H1 (cell line): ENCODE measurements at regions not wholly inside any gene's neighbourhood (a gene's known extent, or its start where the extent isn't known, plus 50 kb on each side); places are given as distances from the start of the nearest gene placed in this dataset.

Source experiments
- CBX8 ChIP-seq: fragments of 300-800, 300-1000 bp; sonication (generic); IDR thresholded peaks from 2 replicates; pipeline ENCODE4 v1.7.1; 2016; ENCODE audit warnings: low read depth, low read length, borderline replicate concordance
- CEBPB ChIP-seq: IDR thresholded peaks from 2 replicates; pipeline ENCODE4 v1.6.1; 2012; ENCODE audit warnings: low read depth, low read length
- EZH2 ChIP-seq: fragments of 200-600 bp; sonication (generic); IDR thresholded peaks from 2 replicates; pipeline ENCODE4 v1.7.1; 2012; ENCODE audit warnings: low read depth, mild to moderate bottlenecking, moderate library complexity, low read length, inconsistent platforms; ENCODE audit not compliant: severe bottlenecking
- POLR2A ChIP-seq, 2 experiments: IDR thresholded peaks; 1 replicate in 1 of 2; 2 replicates in 1 of 2; pipeline ENCODE4 v1.6.1; 2011; ENCODE audit warnings: low read depth in 2 of 2, low read length in 2 of 2, mild to moderate bottlenecking in 2 of 2; ENCODE audit errors: control extremely low read depth in 1 of 2
- POLR2AphosphoS5 ChIP-seq: IDR thresholded peaks from 2 replicates; pipeline ENCODE4 v1.6.1; 2011; ENCODE audit warnings: low read depth, low read length
- TAF1 ChIP-seq: IDR thresholded peaks from 2 replicates; pipeline ENCODE4 v1.6.1; 2011; ENCODE audit warnings: mild to moderate bottlenecking, low read depth, low read length
- YY1 ChIP-seq: IDR thresholded peaks from 2 replicates; pipeline ENCODE4 v1.6.1; 2011; ENCODE audit warnings: low read depth, mild to moderate bottlenecking, low read length
- TF ChIP-seq, protein P1 (sequence below), 3 experiments: IDR thresholded peaks; 1 replicate in 2 of 3; 2 replicates in 1 of 3; pipeline versions ENCODE4 v1.5.1 to v1.6.1; 2011; ENCODE audit warnings: low read length in 3 of 3, mild to moderate bottlenecking in 3 of 3, inconsistent platforms in 2 of 3, low read depth in 1 of 3, moderate library complexity in 1 of 3; ENCODE audit not compliant: insufficient read depth in 1 of 3; ENCODE audit errors: control extremely low read depth in 1 of 3
- TF ChIP-seq, protein P2 (sequence below): IDR thresholded peaks from 2 replicates; pipeline ENCODE4 v1.6.1; 2012; ENCODE audit warnings: inconsistent platforms
- TF ChIP-seq, protein P3 (sequence below): fragments of 300-600 bp; sonication (generic); IDR thresholded peaks from 2 replicates; pipeline ENCODE4 v1.7.1; 2012; ENCODE audit warnings: low read length, moderate library complexity, mild to moderate bottlenecking, inconsistent platforms; ENCODE audit not compliant: insufficient replicate concordance

DNA sequence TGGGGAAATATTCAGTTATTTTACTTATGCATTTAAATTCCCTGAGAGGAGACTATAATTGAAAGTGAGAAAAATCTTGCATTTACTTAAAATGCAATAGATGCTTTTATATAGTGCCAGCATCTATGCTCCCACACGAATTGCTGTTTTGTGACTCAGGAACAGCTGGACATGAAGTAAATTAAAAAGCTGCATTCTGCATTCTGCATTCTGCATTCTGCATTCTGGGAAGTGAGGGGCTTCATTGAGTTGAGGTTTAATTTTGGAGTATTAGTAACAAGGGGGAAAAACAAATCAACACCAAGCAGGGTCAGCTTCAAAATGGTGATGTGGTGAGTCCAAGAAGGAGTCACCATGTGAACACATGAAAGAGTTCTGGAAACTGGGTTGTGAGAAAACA, 101.2 kb downstream of the C12orf50 start:
- TF ChIP-seq CEBPB (no peak), EZH2 (no peak), CBX8 (no peak), YY1 (no peak), TAF1 (no peak), POLR2A (IDR thresholded peaks at IDR 0.05; ENCODE audit: control extremely low read depth in 1 of 2, low read depth in 2 of 2, low read length in 2 of 2) (no peak), POLR2AphosphoS5 (no peak)
- TF ChIP-seq, protein P1, sequence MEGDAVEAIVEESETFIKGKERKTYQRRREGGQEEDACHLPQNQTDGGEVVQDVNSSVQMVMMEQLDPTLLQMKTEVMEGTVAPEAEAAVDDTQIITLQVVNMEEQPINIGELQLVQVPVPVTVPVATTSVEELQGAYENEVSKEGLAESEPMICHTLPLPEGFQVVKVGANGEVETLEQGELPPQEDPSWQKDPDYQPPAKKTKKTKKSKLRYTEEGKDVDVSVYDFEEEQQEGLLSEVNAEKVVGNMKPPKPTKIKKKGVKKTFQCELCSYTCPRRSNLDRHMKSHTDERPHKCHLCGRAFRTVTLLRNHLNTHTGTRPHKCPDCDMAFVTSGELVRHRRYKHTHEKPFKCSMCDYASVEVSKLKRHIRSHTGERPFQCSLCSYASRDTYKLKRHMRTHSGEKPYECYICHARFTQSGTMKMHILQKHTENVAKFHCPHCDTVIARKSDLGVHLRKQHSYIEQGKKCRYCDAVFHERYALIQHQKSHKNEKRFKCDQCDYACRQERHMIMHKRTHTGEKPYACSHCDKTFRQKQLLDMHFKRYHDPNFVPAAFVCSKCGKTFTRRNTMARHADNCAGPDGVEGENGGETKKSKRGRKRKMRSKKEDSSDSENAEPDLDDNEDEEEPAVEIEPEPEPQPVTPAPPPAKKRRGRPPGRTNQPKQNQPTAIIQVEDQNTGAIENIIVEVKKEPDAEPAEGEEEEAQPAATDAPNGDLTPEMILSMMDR (IDR thresholded peaks at IDR 0.05; ENCODE audit: control extremely low read depth in 1 of 3, insufficient read depth in 1 of 3, low read depth in 1 of 3, low read length in 3 of 3), result no peak
- TF ChIP-seq, protein P2, sequence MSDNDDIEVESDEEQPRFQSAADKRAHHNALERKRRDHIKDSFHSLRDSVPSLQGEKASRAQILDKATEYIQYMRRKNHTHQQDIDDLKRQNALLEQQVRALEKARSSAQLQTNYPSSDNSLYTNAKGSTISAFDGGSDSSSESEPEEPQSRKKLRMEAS, result no peak
- TF ChIP-seq, protein P3, sequence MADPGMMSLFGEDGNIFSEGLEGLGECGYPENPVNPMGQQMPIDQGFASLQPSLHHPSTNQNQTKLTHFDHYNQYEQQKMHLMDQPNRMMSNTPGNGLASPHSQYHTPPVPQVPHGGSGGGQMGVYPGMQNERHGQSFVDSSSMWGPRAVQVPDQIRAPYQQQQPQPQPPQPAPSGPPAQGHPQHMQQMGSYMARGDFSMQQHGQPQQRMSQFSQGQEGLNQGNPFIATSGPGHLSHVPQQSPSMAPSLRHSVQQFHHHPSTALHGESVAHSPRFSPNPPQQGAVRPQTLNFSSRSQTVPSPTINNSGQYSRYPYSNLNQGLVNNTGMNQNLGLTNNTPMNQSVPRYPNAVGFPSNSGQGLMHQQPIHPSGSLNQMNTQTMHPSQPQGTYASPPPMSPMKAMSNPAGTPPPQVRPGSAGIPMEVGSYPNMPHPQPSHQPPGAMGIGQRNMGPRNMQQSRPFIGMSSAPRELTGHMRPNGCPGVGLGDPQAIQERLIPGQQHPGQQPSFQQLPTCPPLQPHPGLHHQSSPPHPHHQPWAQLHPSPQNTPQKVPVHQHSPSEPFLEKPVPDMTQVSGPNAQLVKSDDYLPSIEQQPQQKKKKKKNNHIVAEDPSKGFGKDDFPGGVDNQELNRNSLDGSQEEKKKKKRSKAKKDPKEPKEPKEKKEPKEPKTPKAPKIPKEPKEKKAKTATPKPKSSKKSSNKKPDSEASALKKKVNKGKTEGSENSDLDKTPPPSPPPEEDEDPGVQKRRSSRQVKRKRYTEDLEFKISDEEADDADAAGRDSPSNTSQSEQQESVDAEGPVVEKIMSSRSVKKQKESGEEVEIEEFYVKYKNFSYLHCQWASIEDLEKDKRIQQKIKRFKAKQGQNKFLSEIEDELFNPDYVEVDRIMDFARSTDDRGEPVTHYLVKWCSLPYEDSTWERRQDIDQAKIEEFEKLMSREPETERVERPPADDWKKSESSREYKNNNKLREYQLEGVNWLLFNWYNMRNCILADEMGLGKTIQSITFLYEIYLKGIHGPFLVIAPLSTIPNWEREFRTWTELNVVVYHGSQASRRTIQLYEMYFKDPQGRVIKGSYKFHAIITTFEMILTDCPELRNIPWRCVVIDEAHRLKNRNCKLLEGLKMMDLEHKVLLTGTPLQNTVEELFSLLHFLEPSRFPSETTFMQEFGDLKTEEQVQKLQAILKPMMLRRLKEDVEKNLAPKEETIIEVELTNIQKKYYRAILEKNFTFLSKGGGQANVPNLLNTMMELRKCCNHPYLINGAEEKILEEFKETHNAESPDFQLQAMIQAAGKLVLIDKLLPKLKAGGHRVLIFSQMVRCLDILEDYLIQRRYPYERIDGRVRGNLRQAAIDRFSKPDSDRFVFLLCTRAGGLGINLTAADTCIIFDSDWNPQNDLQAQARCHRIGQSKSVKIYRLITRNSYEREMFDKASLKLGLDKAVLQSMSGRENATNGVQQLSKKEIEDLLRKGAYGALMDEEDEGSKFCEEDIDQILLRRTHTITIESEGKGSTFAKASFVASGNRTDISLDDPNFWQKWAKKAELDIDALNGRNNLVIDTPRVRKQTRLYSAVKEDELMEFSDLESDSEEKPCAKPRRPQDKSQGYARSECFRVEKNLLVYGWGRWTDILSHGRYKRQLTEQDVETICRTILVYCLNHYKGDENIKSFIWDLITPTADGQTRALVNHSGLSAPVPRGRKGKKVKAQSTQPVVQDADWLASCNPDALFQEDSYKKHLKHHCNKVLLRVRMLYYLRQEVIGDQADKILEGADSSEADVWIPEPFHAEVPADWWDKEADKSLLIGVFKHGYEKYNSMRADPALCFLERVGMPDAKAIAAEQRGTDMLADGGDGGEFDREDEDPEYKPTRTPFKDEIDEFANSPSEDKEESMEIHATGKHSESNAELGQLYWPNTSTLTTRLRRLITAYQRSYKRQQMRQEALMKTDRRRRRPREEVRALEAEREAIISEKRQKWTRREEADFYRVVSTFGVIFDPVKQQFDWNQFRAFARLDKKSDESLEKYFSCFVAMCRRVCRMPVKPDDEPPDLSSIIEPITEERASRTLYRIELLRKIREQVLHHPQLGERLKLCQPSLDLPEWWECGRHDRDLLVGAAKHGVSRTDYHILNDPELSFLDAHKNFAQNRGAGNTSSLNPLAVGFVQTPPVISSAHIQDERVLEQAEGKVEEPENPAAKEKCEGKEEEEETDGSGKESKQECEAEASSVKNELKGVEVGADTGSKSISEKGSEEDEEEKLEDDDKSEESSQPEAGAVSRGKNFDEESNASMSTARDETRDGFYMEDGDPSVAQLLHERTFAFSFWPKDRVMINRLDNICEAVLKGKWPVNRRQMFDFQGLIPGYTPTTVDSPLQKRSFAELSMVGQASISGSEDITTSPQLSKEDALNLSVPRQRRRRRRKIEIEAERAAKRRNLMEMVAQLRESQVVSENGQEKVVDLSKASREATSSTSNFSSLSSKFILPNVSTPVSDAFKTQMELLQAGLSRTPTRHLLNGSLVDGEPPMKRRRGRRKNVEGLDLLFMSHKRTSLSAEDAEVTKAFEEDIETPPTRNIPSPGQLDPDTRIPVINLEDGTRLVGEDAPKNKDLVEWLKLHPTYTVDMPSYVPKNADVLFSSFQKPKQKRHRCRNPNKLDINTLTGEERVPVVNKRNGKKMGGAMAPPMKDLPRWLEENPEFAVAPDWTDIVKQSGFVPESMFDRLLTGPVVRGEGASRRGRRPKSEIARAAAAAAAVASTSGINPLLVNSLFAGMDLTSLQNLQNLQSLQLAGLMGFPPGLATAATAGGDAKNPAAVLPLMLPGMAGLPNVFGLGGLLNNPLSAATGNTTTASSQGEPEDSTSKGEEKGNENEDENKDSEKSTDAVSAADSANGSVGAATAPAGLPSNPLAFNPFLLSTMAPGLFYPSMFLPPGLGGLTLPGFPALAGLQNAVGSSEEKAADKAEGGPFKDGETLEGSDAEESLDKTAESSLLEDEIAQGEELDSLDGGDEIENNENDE, result no peak
